GM23338 (cell line): ENCODE measurements at regions not wholly inside any gene's neighbourhood (a gene's known extent, or its start where the extent isn't known, plus 50 kb on each side); places are given as distances from the start of the nearest gene placed in this dataset.

ENCODE experiments used
- CREB1 ChIP-seq: fragments of 250-450 bp; sonication (Bioruptor Pico); IDR thresholded peaks from 2 replicates; pipeline ENCODE4 v1.5.0; 2020; ENCODE audit warnings: low read depth, mild to moderate bottlenecking, moderate library complexity
- EZH2 ChIP-seq: fragments of 200-600 bp; sonication (generic); IDR thresholded peaks from one replicate; pipeline ENCODE4 v1.8.0; 2017; ENCODE audit warnings: antibody characterized with exemption, mild to moderate bottlenecking, low read depth; ENCODE audit not compliant: unreplicated experiment
- POLR2AphosphoS5 ChIP-seq: IDR thresholded peaks from 2 replicates; pipeline ENCODE4 v1.6.1; 2016; ENCODE audit warnings: antibody characterized with exemption, low read depth
- STAT1 ChIP-seq: IDR thresholded peaks from one replicate; pipeline ENCODE4 v1.6.1; 2016; ENCODE audit warnings: antibody characterized with exemption; ENCODE audit not compliant: unreplicated experiment
- ZNF114 ChIP-seq: fragments of 250-450 bp; sonication (Bioruptor Pico); IDR thresholded peaks from 2 replicates; pipeline ENCODE4 v1.5.0; 2020; ENCODE audit warnings: mild to moderate bottlenecking, moderate library complexity
- ZNF331 ChIP-seq: fragments of 250-450 bp; sonication (Bioruptor Pico); IDR thresholded peaks from 2 replicates; pipeline ENCODE4 v1.5.0; 2020; ENCODE audit warnings: low read depth, mild to moderate bottlenecking, moderate library complexity
- TF ChIP-seq, protein P1 (sequence below): fragments of 250-450 bp; sonication (Bioruptor Pico); IDR thresholded peaks from 2 replicates; pipeline ENCODE4 v1.5.0; 2020; ENCODE audit warnings: mild to moderate bottlenecking, moderate library complexity
- TF ChIP-seq, protein P2 (sequence below): IDR thresholded peaks from one replicate; pipeline ENCODE4 v1.6.1; 2018; ENCODE audit warnings: antibody characterized with exemption; ENCODE audit not compliant: unreplicated experiment
- TF ChIP-seq, protein P3 (sequence below): IDR thresholded peaks from 2 replicates; pipeline ENCODE4 v1.6.1; 2016; ENCODE audit warnings: antibody characterized with exemption

DNA sequence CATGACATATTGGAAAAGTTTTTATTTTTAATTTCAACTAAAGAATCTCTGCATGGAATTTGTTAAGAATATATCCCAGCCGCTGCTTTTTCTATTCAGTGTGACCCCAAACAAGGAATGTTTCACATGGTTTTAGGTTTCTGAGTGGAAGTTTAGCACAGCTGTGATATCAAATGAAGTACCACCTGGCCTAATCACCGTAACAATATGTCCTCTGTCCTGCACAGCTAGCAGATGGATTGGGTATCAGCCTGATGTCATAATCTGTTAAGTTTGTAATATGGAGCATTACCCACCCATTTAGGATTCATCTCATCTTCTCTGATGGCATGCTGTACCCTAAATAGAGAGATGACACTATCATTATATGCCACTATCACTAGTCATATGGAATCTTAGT, 963.7 kb upstream of the ADGRL2 start (continued):
- TF ChIP-seq, protein P1, sequence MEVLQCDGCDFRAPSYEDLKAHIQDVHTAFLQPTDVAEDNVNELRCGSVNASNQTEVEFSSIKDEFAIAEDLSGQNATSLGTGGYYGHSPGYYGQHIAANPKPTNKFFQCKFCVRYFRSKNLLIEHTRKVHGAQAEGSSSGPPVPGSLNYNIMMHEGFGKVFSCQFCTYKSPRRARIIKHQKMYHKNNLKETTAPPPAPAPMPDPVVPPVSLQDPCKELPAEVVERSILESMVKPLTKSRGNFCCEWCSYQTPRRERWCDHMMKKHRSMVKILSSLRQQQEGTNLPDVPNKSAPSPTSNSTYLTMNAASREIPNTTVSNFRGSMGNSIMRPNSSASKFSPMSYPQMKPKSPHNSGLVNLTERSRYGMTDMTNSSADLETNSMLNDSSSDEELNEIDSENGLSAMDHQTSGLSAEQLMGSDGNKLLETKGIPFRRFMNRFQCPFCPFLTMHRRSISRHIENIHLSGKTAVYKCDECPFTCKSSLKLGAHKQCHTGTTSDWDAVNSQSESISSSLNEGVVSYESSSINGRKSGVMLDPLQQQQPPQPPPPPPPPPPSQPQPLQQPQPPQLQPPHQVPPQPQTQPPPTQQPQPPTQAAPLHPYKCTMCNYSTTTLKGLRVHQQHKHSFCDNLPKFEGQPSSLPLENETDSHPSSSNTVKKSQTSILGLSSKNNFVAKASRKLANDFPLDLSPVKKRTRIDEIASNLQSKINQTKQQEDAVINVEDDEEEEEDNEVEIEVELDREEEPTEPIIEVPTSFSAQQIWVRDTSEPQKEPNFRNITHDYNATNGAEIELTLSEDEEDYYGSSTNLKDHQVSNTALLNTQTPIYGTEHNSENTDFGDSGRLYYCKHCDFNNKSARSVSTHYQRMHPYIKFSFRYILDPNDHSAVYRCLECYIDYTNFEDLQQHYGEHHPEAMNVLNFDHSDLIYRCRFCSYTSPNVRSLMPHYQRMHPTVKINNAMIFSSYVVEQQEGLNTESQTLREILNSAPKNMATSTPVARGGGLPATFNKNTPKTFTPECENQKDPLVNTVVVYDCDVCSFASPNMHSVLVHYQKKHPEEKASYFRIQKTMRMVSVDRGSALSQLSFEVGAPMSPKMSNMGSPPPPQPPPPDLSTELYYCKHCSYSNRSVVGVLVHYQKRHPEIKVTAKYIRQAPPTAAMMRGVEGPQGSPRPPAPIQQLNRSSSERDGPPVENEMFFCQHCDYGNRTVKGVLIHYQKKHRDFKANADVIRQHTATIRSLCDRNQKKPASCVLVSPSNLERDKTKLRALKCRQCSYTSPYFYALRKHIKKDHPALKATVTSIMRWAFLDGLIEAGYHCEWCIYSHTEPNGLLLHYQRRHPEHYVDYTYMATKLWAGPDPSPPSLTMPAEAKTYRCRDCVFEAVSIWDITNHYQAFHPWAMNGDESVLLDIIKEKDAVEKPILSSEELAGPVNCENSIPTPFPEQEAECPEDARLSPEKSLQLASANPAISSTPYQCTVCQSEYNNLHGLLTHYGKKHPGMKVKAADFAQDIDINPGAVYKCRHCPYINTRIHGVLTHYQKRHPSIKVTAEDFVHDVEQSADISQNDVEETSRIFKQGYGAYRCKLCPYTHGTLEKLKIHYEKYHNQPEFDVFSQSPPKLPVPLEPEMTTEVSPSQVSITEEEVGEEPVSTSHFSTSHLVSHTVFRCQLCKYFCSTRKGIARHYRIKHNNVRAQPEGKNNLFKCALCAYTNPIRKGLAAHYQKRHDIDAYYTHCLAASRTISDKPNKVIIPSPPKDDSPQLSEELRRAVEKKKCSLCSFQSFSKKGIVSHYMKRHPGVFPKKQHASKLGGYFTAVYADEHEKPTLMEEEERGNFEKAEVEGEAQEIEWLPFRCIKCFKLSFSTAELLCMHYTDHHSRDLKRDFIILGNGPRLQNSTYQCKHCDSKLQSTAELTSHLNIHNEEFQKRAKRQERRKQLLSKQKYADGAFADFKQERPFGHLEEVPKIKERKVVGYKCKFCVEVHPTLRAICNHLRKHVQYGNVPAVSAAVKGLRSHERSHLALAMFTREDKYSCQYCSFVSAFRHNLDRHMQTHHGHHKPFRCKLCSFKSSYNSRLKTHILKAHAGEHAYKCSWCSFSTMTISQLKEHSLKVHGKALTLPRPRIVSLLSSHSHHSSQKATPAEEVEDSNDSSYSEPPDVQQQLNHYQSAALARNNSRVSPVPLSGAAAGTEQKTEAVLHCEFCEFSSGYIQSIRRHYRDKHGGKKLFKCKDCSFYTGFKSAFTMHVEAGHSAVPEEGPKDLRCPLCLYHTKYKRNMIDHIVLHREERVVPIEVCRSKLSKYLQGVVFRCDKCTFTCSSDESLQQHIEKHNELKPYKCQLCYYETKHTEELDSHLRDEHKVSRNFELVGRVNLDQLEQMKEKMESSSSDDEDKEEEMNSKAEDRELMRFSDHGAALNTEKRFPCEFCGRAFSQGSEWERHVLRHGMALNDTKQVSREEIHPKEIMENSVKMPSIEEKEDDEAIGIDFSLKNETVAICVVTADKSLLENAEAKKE (CRISPR knock-in tag) = no peak
- TF ChIP-seq ZNF114 (CRISPR knock-in tag) (no peak), EZH2 (no peak), POLR2AphosphoS5 (no peak), STAT1 (no peak), CREB1 (CRISPR knock-in tag) (no peak), ZNF331 (no peak)
- TF ChIP-seq, protein P2, sequence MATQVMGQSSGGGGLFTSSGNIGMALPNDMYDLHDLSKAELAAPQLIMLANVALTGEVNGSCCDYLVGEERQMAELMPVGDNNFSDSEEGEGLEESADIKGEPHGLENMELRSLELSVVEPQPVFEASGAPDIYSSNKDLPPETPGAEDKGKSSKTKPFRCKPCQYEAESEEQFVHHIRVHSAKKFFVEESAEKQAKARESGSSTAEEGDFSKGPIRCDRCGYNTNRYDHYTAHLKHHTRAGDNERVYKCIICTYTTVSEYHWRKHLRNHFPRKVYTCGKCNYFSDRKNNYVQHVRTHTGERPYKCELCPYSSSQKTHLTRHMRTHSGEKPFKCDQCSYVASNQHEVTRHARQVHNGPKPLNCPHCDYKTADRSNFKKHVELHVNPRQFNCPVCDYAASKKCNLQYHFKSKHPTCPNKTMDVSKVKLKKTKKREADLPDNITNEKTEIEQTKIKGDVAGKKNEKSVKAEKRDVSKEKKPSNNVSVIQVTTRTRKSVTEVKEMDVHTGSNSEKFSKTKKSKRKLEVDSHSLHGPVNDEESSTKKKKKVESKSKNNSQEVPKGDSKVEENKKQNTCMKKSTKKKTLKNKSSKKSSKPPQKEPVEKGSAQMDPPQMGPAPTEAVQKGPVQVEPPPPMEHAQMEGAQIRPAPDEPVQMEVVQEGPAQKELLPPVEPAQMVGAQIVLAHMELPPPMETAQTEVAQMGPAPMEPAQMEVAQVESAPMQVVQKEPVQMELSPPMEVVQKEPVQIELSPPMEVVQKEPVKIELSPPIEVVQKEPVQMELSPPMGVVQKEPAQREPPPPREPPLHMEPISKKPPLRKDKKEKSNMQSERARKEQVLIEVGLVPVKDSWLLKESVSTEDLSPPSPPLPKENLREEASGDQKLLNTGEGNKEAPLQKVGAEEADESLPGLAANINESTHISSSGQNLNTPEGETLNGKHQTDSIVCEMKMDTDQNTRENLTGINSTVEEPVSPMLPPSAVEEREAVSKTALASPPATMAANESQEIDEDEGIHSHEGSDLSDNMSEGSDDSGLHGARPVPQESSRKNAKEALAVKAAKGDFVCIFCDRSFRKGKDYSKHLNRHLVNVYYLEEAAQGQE = no peak
- TF ChIP-seq, protein P3, sequence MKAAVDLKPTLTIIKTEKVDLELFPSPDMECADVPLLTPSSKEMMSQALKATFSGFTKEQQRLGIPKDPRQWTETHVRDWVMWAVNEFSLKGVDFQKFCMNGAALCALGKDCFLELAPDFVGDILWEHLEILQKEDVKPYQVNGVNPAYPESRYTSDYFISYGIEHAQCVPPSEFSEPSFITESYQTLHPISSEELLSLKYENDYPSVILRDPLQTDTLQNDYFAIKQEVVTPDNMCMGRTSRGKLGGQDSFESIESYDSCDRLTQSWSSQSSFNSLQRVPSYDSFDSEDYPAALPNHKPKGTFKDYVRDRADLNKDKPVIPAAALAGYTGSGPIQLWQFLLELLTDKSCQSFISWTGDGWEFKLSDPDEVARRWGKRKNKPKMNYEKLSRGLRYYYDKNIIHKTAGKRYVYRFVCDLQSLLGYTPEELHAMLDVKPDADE = no peak
